ENCODE measurements at regions not wholly inside any gene's neighbourhood (a gene's known extent, or its start where the extent isn't known, plus 50 kb on each side); places are given as distances from the start of the nearest gene placed in this dataset.

DNA sequence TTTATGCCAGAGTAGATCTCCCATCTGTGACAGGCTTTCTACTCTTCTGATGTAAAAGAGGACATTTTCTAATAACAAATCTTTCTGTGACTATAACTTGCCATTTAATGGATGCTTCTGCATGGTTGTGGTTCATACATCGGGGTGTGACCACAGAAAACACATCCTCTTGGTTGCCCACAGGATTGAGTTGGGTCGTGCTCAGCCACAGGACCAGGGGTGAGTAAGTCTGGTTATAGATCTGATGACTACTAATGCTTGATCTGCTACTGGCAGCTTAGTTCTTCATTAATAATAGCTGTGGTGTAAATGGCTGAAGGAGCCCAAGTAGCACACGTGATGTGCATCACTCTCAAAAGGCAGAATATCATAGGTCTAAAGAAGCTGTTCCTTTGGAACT is 328.2 kb downstream of the RWDD3 start:
- TF ChIP-seq, protein P1, sequence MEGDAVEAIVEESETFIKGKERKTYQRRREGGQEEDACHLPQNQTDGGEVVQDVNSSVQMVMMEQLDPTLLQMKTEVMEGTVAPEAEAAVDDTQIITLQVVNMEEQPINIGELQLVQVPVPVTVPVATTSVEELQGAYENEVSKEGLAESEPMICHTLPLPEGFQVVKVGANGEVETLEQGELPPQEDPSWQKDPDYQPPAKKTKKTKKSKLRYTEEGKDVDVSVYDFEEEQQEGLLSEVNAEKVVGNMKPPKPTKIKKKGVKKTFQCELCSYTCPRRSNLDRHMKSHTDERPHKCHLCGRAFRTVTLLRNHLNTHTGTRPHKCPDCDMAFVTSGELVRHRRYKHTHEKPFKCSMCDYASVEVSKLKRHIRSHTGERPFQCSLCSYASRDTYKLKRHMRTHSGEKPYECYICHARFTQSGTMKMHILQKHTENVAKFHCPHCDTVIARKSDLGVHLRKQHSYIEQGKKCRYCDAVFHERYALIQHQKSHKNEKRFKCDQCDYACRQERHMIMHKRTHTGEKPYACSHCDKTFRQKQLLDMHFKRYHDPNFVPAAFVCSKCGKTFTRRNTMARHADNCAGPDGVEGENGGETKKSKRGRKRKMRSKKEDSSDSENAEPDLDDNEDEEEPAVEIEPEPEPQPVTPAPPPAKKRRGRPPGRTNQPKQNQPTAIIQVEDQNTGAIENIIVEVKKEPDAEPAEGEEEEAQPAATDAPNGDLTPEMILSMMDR (IDR thresholded peaks at IDR 0.05) = no peak
- TF ChIP-seq POLR2A (IDR thresholded peaks at IDR 0.05) = no peak
- no peak for TF ChIP-seq POLR2AphosphoS5 (IDR thresholded peaks at IDR 0.05)
